ENCODE measurements at regions not wholly inside any gene's neighbourhood (a gene's known extent, or its start where the extent isn't known, plus 50 kb on each side); places are given as distances from the start of the nearest gene placed in this dataset.

DNA sequence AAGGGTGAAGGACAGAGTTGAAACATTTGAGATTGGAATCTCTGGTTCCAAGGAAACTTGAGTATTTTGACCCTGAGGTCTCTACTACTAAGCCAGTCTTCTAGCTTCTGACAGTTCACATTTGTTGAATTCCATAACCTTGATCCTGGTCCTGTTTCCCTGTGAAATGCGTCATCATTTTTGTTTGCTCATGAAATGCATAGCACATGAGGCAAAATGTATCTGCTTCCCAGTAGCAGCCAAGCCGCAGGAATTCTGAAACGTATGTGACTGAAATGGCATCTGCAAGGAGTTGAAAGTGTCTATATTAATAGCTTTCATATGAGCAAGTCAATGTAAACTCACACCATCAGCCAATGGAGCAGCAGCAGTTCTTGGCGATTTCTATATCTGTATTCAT is 307.9 kb downstream of the CSNK1G3 start:
- peak; percentile 98 for DNase-seq

GRCh38 chr5:123819386-123819785 is 307.4 kb downstream of the CSNK1G3 start:
- no peak for DNase-seq

DNA sequence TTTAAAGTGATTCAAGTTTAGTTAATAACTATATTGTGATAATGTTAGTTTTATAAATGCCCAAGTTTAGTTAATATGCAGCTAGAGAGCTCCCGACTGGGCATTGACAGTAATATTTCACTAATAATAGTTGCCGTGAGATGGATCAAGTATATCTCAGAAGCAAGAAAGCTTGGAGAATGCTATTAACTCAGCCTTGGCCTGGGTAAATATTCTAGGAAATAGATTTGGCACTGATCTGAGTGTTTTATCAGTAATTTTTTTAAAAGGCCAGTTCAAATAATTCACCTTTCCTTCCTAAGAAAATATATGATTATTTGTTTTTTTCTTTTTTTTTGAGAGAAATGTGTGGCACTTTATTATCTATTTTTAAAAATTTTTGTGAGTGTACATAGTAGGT is 305.3 kb downstream of the CSNK1G3 start:
- DNase-seq = no peak

GRCh38 chr5:123814801-123815470 is 303.0 kb downstream of the CSNK1G3 start:
- peak; percentile 36 for DNase-seq

DNA sequence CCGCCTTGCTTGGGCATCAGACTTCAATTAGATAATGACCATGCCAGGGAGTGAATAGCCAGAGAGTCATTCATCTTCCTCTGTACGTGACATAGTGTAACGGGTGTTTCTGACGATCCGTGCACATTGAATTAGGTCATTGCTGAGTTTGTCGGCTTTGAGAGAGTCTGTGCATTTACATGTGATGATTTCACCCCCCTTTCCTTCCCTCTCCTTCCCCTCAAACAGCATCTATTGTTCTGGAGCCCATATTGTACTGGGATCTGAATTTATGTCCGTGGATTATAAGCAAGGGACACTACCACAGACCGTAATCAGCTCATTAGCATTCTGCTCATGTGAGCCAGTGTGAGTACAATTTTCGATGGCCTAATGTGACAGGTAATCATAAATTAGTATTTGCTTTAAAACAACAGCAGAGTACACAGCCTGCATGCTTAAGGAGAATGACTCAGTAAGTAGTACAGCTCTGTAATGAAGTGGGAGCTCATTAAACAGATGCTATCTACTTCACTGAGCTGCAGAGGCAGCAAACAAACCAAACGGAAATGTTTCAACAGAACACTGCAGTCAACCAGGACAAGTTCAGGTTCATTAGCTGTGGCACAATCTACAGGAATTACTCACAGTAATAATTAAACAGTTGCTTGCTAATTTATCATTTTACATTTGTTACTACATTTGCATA is 302.1 kb downstream of the CSNK1G3 start:
- DNase-seq = peak; percentile 93

DNA sequence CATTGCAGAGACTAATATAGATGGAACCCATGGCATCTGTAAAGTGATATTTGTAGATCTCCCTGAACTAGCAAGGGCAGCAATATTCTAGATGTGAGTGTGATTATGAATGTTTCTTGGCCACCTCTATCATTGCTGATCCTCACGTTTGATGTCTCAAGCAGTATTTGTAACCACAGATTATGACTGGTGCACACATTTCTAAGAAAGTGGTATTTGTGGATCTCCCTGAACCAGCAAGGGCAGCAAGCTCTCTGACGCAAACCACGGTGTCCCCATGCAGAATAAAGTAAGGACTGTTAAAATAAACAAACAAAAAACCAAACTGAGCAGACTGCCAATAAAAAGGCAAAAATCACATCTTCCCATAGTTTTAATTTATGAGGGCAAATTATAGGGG is 301.3 kb downstream of the CSNK1G3 start:
- DNase-seq = peak; percentile 41

DNA sequence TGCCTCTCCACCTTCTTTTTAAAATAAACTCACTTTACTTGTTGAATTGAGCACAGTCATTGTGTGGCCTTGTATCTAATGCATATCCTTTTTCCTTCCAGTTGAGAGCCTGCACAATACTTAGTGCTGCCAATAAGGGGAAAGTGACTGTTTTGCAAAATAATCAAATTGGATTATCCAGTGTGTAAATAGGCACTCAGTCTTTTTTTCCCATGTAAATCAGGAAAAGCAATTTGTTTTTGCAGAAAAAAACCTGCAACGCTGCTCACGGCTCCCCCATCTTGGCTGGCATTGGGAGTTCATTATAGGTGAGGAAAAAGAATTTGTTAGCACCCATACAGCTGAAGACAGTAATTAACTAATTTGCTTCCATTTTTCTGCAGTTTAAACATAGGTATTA is 299.9 kb downstream of the CSNK1G3 start:
- no peak for DNase-seq

DNA sequence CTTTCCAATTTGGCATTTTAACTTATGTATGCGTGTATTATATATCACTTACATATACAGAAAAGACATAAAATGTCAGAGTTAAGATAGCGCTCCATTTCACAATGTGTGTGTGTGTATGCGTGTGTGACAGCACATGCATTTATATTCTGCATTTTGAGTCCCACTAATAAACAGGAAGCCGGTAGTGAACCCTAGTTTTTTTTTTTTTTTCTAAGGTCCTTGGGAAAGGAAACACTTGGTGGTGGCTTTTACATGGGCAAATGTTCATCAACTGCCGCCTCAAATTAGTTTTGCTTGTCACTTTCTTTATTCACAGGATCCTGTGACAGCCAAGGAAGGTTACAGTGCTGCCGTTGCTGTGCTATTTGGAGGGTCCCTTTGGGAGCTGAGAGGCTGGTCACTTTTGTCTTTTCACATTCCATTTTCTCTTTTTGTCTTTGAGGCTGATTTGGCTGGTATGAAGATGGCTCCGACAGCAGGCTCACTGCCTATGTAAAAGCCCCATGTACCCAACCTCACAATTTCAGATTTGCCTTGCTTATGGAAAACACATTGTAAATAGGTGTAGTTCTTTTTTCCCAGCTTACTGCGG is 298.9 kb downstream of the CSNK1G3 start:
- no peak for DNase-seq

DNA sequence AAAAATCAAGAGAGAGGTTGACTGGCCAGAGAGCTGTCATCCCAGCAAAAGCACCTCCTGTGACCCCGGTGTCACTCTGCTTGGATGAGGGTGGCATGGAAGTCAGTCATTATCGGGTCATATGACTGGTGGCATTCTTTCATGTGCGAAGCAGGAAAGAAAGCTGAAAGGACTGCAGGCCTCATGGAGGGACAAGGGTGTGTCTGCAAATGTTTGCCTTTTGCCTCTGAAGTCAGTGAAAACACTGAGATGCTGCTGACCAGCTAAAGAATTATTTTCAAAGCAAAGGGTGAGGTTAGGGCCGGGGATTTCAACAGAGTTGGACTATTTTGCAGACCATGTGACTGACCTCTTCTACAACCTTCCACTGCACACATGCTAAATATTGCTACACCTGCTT is 298.3 kb downstream of the CSNK1G3 start:
- no peak for DNase-seq

- no peak for DNase-seq
Observed at GRCh38 chr5:123809594-123810221, 297.7 kb downstream of the CSNK1G3 start.

- DNase-seq = no peak
Observed at GRCh38 chr5:123808461-123809380, 296.7 kb downstream of the CSNK1G3 start.

GRCh38 chr5:123807177-123807945 is 295.4 kb downstream of the CSNK1G3 start:
- DNase-seq = peak; percentile 18

- DNase-seq = no peak
Observed at GRCh38 chr5:123806644-123807043, 294.7 kb downstream of the CSNK1G3 start.

GRCh38 chr5:123805300-123805699 is 293.3 kb downstream of the CSNK1G3 start:
- no peak for DNase-seq

DNA sequence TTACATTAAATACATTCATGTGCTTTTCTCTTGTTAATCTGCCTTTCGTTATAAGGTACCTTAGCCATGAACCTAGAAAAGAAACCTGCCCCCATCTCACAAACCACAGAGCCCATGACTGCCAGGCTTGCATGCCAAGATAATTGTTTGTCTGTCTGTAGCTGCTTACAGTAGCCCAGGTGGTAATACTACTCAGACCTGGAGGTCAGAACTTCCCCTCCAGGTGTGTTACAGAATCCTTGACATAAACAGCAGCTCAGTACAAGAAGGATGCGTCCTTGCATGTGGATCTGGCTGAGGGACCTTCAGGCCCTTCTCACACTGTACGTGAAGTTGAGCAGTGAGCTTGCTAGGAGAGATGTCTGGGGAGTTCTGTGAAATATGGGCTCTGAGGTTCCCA is 291.4 kb downstream of the CSNK1G3 start:
- DNase-seq = no peak

DNA sequence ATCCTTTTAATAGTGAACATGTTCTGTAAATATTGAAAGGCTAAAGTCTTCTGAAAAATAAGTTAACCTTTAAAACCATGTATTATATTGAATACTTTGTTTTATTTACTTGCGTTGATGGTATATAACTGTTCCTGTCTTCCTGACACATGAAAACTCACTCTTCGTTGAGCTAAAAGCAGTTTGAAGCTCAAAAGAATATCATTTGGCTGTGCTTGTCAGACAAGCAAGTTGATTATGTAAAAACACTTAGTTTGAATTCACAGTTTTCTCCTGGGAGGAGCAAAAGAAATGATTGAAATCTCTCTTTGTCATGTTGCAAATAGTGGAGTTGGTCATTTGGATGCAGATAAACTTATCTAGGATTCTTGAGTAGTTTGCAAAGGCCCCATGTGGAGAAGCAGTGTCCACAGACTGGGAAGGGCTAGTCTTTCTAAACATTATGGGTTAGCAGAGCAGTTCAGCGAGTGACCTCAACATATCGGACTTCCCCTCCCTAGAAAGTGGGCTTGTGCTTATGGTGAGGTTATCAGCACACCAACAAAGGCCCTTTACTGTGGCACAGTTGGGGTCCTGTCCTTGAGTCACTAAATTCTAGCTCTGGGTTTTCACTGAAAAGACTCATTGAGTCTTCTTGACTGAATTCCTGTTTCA is 290.4 kb downstream of the CSNK1G3 start:
- DNase-seq = no peak

DNA sequence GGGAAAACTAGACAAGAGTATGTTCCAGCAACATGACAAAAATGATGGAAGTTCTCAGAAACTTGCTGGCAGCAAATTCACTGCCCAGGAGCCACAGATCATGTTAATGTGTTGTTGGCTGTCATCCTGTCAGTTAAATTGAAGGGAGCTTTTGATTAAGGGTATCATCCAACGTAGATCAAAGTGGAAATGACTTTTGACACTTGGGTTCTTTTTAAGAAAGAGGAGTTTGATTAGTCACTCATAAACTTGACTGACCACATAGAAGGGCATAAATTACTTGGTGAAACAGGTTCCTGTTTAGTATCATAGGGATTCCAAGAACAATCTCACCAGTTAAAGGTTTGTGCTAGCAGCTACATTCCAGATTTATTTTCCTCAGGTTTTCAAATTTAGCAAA is 288.7 kb downstream of the CSNK1G3 start:
- no peak for DNase-seq

DNA sequence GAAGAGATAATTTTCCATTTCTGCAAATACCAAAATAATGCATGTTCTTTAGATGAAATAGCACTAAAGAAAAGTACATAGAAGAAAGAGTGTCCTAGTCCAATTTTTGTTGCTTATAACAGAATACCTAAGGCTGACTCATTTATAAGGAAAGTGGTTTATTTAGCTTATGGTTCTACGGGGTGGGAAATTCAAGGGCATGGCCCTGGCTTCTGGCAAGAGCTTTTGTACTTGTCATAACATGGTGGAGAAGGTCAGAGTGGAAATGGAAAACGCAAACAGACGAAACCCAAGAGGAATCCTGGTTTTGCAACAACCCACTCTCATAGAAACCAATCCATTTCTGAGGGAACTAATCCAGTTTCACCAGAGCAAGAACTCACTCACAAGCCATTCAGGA is 283.7 kb downstream of the CSNK1G3 start:
- DNase-seq = no peak

GRCh38 chr5:123790226-123790625 is 278.2 kb downstream of the CSNK1G3 start:
- no peak for DNase-seq

- no peak for DNase-seq
Observed at GRCh38 chr5:123787635-123788034, 275.7 kb downstream of the CSNK1G3 start.

DNA sequence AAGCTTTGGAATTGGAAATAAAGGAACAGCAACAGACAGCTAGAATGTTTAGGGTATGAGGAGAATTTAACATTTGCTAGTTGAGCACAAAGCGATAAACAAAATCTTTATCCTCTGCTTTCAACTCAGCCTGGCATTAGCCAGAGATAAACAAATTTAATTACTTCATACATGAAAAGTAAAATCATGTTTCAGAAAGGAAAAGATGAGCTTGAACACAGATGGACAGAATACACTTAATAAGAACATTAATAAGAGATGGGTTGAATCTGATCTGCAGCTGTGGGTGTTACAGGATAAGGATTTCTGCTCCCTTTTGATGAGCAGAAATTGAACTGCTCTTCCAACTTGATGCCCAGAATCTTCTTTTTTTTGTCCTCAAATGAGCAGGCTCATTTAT is 275.2 kb downstream of the CSNK1G3 start:
- DNase-seq = no peak
